Activated CD8-positive, alpha-beta T cell treated with anti-CD3 and anti-CD28 coated beads, Interleukin-2, amount 10 ng/mL, durations not matched to agents 7 days and 5 days (primary cell): ENCODE measurements at regions not wholly inside any gene's neighbourhood (a gene's known extent, or its start where the extent isn't known, plus 50 kb on each side); places are given as distances from the start of the nearest gene placed in this dataset.
"Not testable (repeated sequence)": the region's sequence is repeated elsewhere in the genome, so short reads cannot be mapped to it uniquely, and the experiment has no call there.

Experiments
- ATAC-seq: fragments of 150-1000 bp; cut with Tn5 transposase; one replicate; pipeline ENCODE4 v1.10.0; 2021; ENCODE audit warnings: moderate library complexity
- CTCF ChIA-PET: fragments of 350-600 bp; sonication (Branson Sonifier 250); formaldehyde crosslinking; loops from one replicate; lab custom pipeline; 2021; ENCODE audit warnings: antibody characterized with exemption; lab: Charles Lee
- POLR2A ChIA-PET: fragments of 350-600 bp; sonication (Branson Sonifier 250); formaldehyde crosslinking; loops from one replicate; lab custom pipeline; 2021; ENCODE audit warnings: antibody characterized with exemption; lab: Charles Lee
- DNase-seq: peaks from one replicate; pipeline ENCODE4 v3.0.0-alpha.2; 2020
- H3K27ac Mint-ChIP-seq: one replicate; pipeline ENCODE4 v1.8.0; 2021; ENCODE audit warnings: mild to moderate bottlenecking, mixed read lengths
- H3K27me3 Mint-ChIP-seq: one replicate; pipeline ENCODE4 v1.8.0; 2021; ENCODE audit warnings: low read depth, mixed read lengths
- H3K36me3 Mint-ChIP-seq: one replicate; pipeline ENCODE4 v1.8.0; 2021; ENCODE audit warnings: low read depth, mixed read lengths
- H3K4me1 Mint-ChIP-seq: one replicate; pipeline ENCODE4 v1.8.0; 2021; ENCODE audit warnings: low read depth, mixed read lengths
- H3K4me3 Mint-ChIP-seq: one replicate; pipeline ENCODE4 v1.8.0; 2021; ENCODE audit warnings: mild to moderate bottlenecking, mixed read lengths
- H3K9me3 Mint-ChIP-seq: one replicate; pipeline ENCODE4 v1.8.0; 2022; ENCODE audit warnings: mixed read lengths; ENCODE audit not compliant: insufficient read depth

GRCh38 chr5:142216931-142217330 is 107.9 kb downstream of the SPRY4 start:
- Mint-ChIP-seq H3K4me1 (peaks cover 18% of the 10 kb centered on the region), H3K27me3 (peaks cover 4% of the 10 kb centered on the region), H3K4me3 (no peak overlapping the region), H3K27ac (no peak overlapping the region), H3K36me3 (no peaks in the 10 kb centered on the region), H3K9me3 (no peaks in the 10 kb centered on the region)
- CTCF ChIA-PET = no interaction called here
- ATAC-seq = no peak
- no peak for DNase-seq
- POLR2A ChIA-PET = no interaction called here

GRCh38 chr5:142215915-142216681 is 107.5 kb downstream of the NDFIP1 start:
- H3K36me3 Mint-ChIP-seq = no peaks in the 10 kb centered on the region
- ChIA-PET CTCF (no interaction called here), POLR2A (no interaction called here)
- H3K4me1 Mint-ChIP-seq = peaks cover 12% of the 10 kb centered on the region
- H3K27me3 Mint-ChIP-seq = peaks cover 3% of the 10 kb centered on the region
- no peak overlapping the region for H3K4me3 Mint-ChIP-seq
- ATAC-seq (no peak), DNase-seq (no peak)
- no peak overlapping the region for H3K27ac Mint-ChIP-seq
- H3K9me3 Mint-ChIP-seq = no peaks in the 10 kb centered on the region

GRCh38 chr5:142213077-142213476 is 104.5 kb downstream of the NDFIP1 start:
- Mint-ChIP-seq H3K27ac (no peak overlapping the region), H3K9me3 (no peaks in the 10 kb centered on the region), H3K4me3 (no peak overlapping the region), H3K4me1 (no peaks in the 10 kb centered on the region), H3K27me3 (peaks cover 3% of the 10 kb centered on the region), H3K36me3 (no peaks in the 10 kb centered on the region)
- DNase-seq (no peak), ATAC-seq (no peak)
- ChIA-PET CTCF (no interaction called here), POLR2A (interaction anchor here (0.7 kb wide), 1 partner anchor 267 kb away, joined by 3 read pairs; no protein-coding TSS in a partner anchor)

- no peak overlapping the region for H3K4me3 Mint-ChIP-seq
- H3K27me3 Mint-ChIP-seq = no peaks in the 10 kb centered on the region
- ATAC-seq = no peak
- no peak overlapping the region for H3K27ac Mint-ChIP-seq
- no peaks in the 10 kb centered on the region for H3K36me3 Mint-ChIP-seq
- no peaks in the 10 kb centered on the region for H3K9me3 Mint-ChIP-seq
- ChIA-PET CTCF (no interaction called here), POLR2A (no interaction called here)
- no peak for DNase-seq
- no peaks in the 10 kb centered on the region for H3K4me1 Mint-ChIP-seq
Observed at GRCh38 chr5:142211918-142212317, 103.3 kb downstream of the NDFIP1 start.

GRCh38 chr5:142210864-142211412 is 102.4 kb downstream of the NDFIP1 start:
- Mint-ChIP-seq H3K4me1 (no peaks in the 10 kb centered on the region), H3K4me3 (no peak overlapping the region), H3K27me3 (no peaks in the 10 kb centered on the region), H3K9me3 (no peaks in the 10 kb centered on the region), H3K36me3 (no peaks in the 10 kb centered on the region), H3K27ac (no peak overlapping the region)
- DNase-seq = no peak
- CTCF ChIA-PET = no interaction called here
- POLR2A ChIA-PET = no interaction called here
- no peak for ATAC-seq

GRCh38 chr5:142210011-142210410 is 101.4 kb downstream of the NDFIP1 start:
- ChIA-PET CTCF (no interaction called here), POLR2A (no interaction called here)
- Mint-ChIP-seq H3K4me1 (no peaks in the 10 kb centered on the region), H3K27ac (no peak overlapping the region), H3K4me3 (no peak overlapping the region), H3K36me3 (no peaks in the 10 kb centered on the region), H3K27me3 (no peaks in the 10 kb centered on the region), H3K9me3 (no peaks in the 10 kb centered on the region)
- DNase-seq (no peak), ATAC-seq (no peak)

- no peak for ATAC-seq
- H3K4me1 Mint-ChIP-seq = no peaks in the 10 kb centered on the region
- no peak overlapping the region for H3K4me3 Mint-ChIP-seq
- DNase-seq = no peak
- H3K27ac Mint-ChIP-seq = no peak overlapping the region
- ChIA-PET POLR2A (no interaction called here), CTCF (no interaction called here)
- H3K27me3 Mint-ChIP-seq = no peaks in the 10 kb centered on the region
- no peaks in the 10 kb centered on the region for H3K36me3 Mint-ChIP-seq
- H3K9me3 Mint-ChIP-seq = no peaks in the 10 kb centered on the region
Observed at GRCh38 chr5:142208777-142209312, 100.3 kb downstream of the NDFIP1 start.

GRCh38 chr5:142208244-142208643 is 99.7 kb downstream of the NDFIP1 start:
- H3K9me3 Mint-ChIP-seq, CTCF ChIA-PET, H3K27ac Mint-ChIP-seq, ATAC-seq, DNase-seq, H3K4me3 Mint-ChIP-seq, POLR2A ChIA-PET, H3K36me3 Mint-ChIP-seq, H3K4me1 Mint-ChIP-seq, H3K27me3 Mint-ChIP-seq: not testable (repeated sequence)

GRCh38 chr5:142206801-142207200 is 98.2 kb downstream of the NDFIP1 start:
- Mint-ChIP-seq H3K27ac (no peak overlapping the region), H3K9me3 (no peaks in the 10 kb centered on the region), H3K27me3 (peaks cover 3% of the 10 kb centered on the region), H3K4me3 (no peak overlapping the region), H3K4me1 (no peaks in the 10 kb centered on the region), H3K36me3 (no peaks in the 10 kb centered on the region)
- DNase-seq (no peak), ATAC-seq (no peak)
- CTCF ChIA-PET = no interaction called here
- POLR2A ChIA-PET = no interaction called here

GRCh38 chr5:142204219-142204618 is 95.6 kb downstream of the NDFIP1 start:
- POLR2A ChIA-PET = no interaction called here
- DNase-seq (no peak), ATAC-seq (no peak)
- H3K9me3 Mint-ChIP-seq = no peaks in the 10 kb centered on the region
- no peak overlapping the region for H3K27ac Mint-ChIP-seq
- no peaks in the 10 kb centered on the region for H3K4me1 Mint-ChIP-seq
- CTCF ChIA-PET = no interaction called here
- H3K36me3 Mint-ChIP-seq = no peaks in the 10 kb centered on the region
- H3K4me3 Mint-ChIP-seq = no peak overlapping the region
- H3K27me3 Mint-ChIP-seq = peaks cover 14% of the 10 kb centered on the region
